ENCODE measurements at regions not wholly inside any gene's neighbourhood (a gene's known extent, or its start where the extent isn't known, plus 50 kb on each side); places are given as distances from the start of the nearest gene placed in this dataset.

GRCh38 chr4:170623899-170624298 lies 534.1 kb upstream of the AADAT start:
- H3K27me3 Mint-ChIP-seq, result no peaks in the 10 kb centered on the region
- intact Hi-C loops (cut with micrococcal nuclease), result no loop called here
- peaks cover 0 to 6% (median 3%) of the 10 kb centered on the region in 3 donors for H3K9me3 ChIP-seq (ENCODE audit: control extremely low read depth in 1 of 3, control insufficient read depth in 2 of 3, insufficient read depth in 1 of 3, low read length in 2 of 3)
- no peak for TF ChIP-seq CTCF (IDR thresholded peaks at IDR 0.05)
- TF ChIP-seq EZH2 (IDR thresholded peaks at IDR 0.05; ENCODE audit: borderline replicate concordance, insufficient read depth, low read depth, low read length, poor library complexity, severe bottlenecking), result no peak
- no peak overlapping the region for H2AFZ ChIP-seq (ENCODE audit: insufficient read depth, low read depth, low read length, poor library complexity, severe bottlenecking)
- H3K4me1 Mint-ChIP-seq, result no peaks in the 10 kb centered on the region
- no peak overlapping the region for H3K27ac ChIP-seq (ENCODE audit: low read length in 2 of 2)
- no peak overlapping the region for H3K4me3 ChIP-seq (ENCODE audit: control extremely low read depth in 1 of 5, extremely low read depth in 1 of 5, insufficient read depth in 1 of 5, low read depth in 2 of 5, low read length in 4 of 5)
- POLR2A ChIA-PET, result no interaction called here
- H3K4me1 ChIP-seq (ENCODE audit: control insufficient read depth in 2 of 2, insufficient read depth in 2 of 2, low read length in 2 of 2), result no peaks in the 10 kb centered on the region
- WGBS (ENCODE audit: insufficient coverage), result no CpG with 5 or more reads among the region's 7 CpGs
- H3K9me3 Mint-ChIP-seq (ENCODE audit: insufficient read depth), result no peaks in the 10 kb centered on the region
- no peak overlapping the region for H3K4me2 ChIP-seq (replicated peaks; ENCODE audit: low read depth, low read length, poor library complexity, severe bottlenecking)
- no peak overlapping the region for H3K27ac Mint-ChIP-seq
- CTCF ChIA-PET, result no interaction called here
- H3K36me3 ChIP-seq (replicated peaks in 1 of 2; ENCODE audit: control extremely low read depth in 1 of 2, control insufficient read depth in 1 of 2, extremely low read depth in 1 of 2, insufficient read depth in 2 of 2, low read length in 1 of 2), result no peaks in the 10 kb centered on the region
- no peaks in the 10 kb centered on the region for H4K20me1 ChIP-seq (ENCODE audit: control insufficient read depth, insufficient read depth, low read length, poor library complexity, severe bottlenecking)
- H3K79me2 ChIP-seq (ENCODE audit: control insufficient read depth, insufficient read depth, low read length), result no peaks in the 10 kb centered on the region
- DNase-seq (no peak), ATAC-seq (ENCODE audit: low read depth) (no peak)
- no peak overlapping the region for H3K9ac ChIP-seq (ENCODE audit: low read length)
- H3K4me3 Mint-ChIP-seq, result no peak overlapping the region
- H3K27me3 ChIP-seq (replicated peaks in 1 of 4; ENCODE audit: control extremely low read depth in 1 of 4, control insufficient read depth in 3 of 4, insufficient read depth in 4 of 4, low read length in 3 of 4), result no peaks in the 10 kb centered on the region

- Mint-ChIP-seq H3K27ac (no peak overlapping the region), H3K27me3 (no peaks in the 10 kb centered on the region), H3K4me3 (no peak overlapping the region), H3K4me1 (no peaks in the 10 kb centered on the region), H3K9me3 (ENCODE audit: insufficient read depth) (peaks cover 2% of the 10 kb centered on the region)
- no peaks in the 10 kb centered on the region for H4K20me1 ChIP-seq (ENCODE audit: control insufficient read depth, insufficient read depth, low read length, poor library complexity, severe bottlenecking)
- WGBS (ENCODE audit: insufficient coverage), result no CpG with 5 or more reads among the region's 2 CpGs
- DNase-seq (no peak), ATAC-seq (ENCODE audit: low read depth) (no peak)
- no peak overlapping the region for H2AFZ ChIP-seq (ENCODE audit: insufficient read depth, low read depth, low read length, poor library complexity, severe bottlenecking)
- H3K9me3 ChIP-seq (ENCODE audit: control extremely low read depth in 1 of 3, control insufficient read depth in 2 of 3, insufficient read depth in 1 of 3, low read length in 2 of 3), result no peaks in the 10 kb centered on the region
- H3K79me2 ChIP-seq (ENCODE audit: control insufficient read depth, insufficient read depth, low read length), result no peaks in the 10 kb centered on the region
- no peak overlapping the region for H3K4me2 ChIP-seq (replicated peaks; ENCODE audit: low read depth, low read length, poor library complexity, severe bottlenecking)
- H3K4me1 ChIP-seq (ENCODE audit: control insufficient read depth in 2 of 2, insufficient read depth in 2 of 2, low read length in 2 of 2), result no peaks in the 10 kb centered on the region
- H3K4me3 ChIP-seq (ENCODE audit: control extremely low read depth in 1 of 5, extremely low read depth in 1 of 5, insufficient read depth in 1 of 5, low read depth in 2 of 5, low read length in 4 of 5), result no peak overlapping the region
- no peaks in the 10 kb centered on the region for H3K36me3 ChIP-seq (replicated peaks in 1 of 2; ENCODE audit: control extremely low read depth in 1 of 2, control insufficient read depth in 1 of 2, extremely low read depth in 1 of 2, insufficient read depth in 2 of 2, low read length in 1 of 2)
- H3K27me3 ChIP-seq (replicated peaks in 1 of 4; ENCODE audit: control extremely low read depth in 1 of 4, control insufficient read depth in 3 of 4, insufficient read depth in 4 of 4, low read length in 3 of 4), result no peaks in the 10 kb centered on the region
- no peak overlapping the region for H3K9ac ChIP-seq (ENCODE audit: low read length)
- POLR2A ChIA-PET, result no interaction called here
- CTCF ChIA-PET, result no interaction called here
- intact Hi-C loops (cut with micrococcal nuclease), result no loop called here
- no peak overlapping the region for H3K27ac ChIP-seq (ENCODE audit: low read length in 2 of 2)
- no peak for TF ChIP-seq EZH2 (IDR thresholded peaks at IDR 0.05; ENCODE audit: borderline replicate concordance, insufficient read depth, low read depth, low read length, poor library complexity, severe bottlenecking)
- TF ChIP-seq CTCF (IDR thresholded peaks at IDR 0.05), result no peak
Observed at GRCh38 chr4:170610434-170610833, 520.7 kb upstream of the AADAT start.
